Peyer's patch (tissue), 4 donors: ENCODE measurements at regions not wholly inside any gene's neighbourhood (a gene's known extent, or its start where the extent isn't known, plus 50 kb on each side); places are given as distances from the start of the nearest gene placed in this dataset.

Experiments
- POLR2A ChIP-seq, 2 donors: fragments of 450-650 bp; IDR thresholded peaks; one replicate each; pipeline ENCODE4 v1.5.1; 2017; ENCODE audit warnings: antibody characterized with exemption in 2 of 2, mild to moderate bottlenecking in 2 of 2, moderate library complexity in 2 of 2
- TF ChIP-seq, protein P1 (sequence below), 6 experiments: fragments of 450-650 bp in 4 of 6; fragments of 200-600 bp in 2 of 6; sonication (generic) in 1 of 6; IDR thresholded peaks; one replicate each; pipeline ENCODE4 v1.5.1; 2017 to 2019; ENCODE audit warnings: antibody characterized with exemption in 6 of 6, mild to moderate bottlenecking in 3 of 6, moderate library complexity in 1 of 6

DNA sequence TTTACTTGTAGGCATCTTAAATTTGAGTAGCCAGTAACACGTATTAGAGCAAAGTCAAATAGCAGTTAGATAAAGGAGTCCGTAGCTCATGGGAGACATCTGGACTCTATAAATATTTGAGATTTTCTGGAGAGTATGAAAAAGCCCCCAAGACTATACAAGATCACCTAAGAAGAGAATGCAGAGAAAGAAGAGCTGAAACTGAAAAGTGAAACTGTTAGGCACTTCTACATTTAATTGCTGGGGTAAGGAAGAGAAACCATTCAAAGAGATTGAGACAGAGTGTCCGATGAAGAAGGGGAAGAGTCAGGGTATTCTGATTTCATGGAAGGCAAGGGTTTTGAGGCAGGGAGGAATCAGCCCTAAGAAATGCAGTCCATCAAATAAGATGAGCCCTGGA is 2372.1 kb downstream of the MAT2B start:
- TF ChIP-seq, protein P1, sequence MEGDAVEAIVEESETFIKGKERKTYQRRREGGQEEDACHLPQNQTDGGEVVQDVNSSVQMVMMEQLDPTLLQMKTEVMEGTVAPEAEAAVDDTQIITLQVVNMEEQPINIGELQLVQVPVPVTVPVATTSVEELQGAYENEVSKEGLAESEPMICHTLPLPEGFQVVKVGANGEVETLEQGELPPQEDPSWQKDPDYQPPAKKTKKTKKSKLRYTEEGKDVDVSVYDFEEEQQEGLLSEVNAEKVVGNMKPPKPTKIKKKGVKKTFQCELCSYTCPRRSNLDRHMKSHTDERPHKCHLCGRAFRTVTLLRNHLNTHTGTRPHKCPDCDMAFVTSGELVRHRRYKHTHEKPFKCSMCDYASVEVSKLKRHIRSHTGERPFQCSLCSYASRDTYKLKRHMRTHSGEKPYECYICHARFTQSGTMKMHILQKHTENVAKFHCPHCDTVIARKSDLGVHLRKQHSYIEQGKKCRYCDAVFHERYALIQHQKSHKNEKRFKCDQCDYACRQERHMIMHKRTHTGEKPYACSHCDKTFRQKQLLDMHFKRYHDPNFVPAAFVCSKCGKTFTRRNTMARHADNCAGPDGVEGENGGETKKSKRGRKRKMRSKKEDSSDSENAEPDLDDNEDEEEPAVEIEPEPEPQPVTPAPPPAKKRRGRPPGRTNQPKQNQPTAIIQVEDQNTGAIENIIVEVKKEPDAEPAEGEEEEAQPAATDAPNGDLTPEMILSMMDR (IDR thresholded peaks at IDR 0.05): no peak
- no peak for TF ChIP-seq POLR2A (IDR thresholded peaks at IDR 0.05)
